ENCODE measurements at regions not wholly inside any gene's neighbourhood (a gene's known extent, or its start where the extent isn't known, plus 50 kb on each side); places are given as distances from the start of the nearest gene placed in this dataset.
"Not testable (repeated sequence)": the region's sequence is repeated elsewhere in the genome, so short reads cannot be mapped to it uniquely, and the experiment has no call there.

DNA sequence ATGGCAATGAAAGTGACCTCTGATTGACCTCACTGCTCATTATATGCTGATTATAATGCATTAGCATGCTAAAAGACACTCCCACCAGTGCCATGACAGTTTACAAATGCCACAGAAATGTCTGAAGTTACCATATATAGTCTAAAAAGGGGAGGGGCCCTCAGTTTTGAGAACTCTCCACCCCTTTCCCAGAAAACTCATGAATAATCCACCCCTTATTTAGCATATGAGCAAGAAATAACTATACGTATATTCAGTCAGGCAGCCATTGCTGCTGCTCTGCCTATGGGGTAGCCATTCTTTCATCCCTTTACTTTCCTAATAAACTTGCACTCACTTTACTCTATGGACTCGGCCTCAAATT lies 163.1 kb downstream of the ESM1 start:
- DNase-seq (ENCODE audit: low read depth), result no peak

DNA sequence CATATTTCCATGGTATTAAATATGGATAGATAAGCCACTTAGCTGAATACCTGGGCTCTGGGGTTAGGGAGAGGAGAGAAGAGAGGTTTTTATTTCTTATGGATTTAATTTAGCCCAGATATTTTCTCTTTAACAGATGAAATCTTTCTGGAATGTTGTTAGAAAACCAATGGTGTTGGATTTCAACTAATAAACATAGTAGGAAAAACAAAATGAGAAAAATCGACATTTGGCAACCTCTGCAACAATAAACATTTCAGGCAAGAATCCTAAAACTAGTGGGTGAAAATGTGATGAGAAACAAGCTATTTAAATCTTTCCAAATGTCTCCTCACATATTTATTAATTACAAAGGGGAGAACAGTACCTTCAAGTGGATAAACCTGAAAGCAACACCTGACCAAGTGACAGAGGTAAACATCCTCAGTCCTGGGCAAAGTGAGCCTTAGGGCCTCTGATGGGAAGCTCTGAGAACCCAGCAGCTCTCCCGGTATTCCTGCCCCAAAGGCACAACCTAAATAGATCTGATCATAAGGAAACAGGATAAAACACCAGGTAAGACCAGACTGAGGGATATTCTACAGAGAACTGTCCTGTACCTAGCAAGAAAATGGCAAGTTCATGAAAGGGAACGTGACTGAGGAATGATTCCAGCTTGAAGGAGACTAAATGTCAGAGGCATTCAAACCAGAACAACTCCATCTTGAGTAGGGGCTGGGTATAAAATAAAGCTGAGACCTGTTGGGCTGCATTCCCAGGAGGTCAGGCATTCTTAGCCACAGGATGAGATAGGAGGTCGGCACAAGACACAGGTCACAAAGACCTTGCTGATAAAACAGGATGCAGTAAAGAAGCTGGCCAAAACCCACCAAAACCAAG lies 163.7 kb downstream of the ESM1 start:
- DNase-seq (ENCODE audit: low read depth), result no peak

DNA sequence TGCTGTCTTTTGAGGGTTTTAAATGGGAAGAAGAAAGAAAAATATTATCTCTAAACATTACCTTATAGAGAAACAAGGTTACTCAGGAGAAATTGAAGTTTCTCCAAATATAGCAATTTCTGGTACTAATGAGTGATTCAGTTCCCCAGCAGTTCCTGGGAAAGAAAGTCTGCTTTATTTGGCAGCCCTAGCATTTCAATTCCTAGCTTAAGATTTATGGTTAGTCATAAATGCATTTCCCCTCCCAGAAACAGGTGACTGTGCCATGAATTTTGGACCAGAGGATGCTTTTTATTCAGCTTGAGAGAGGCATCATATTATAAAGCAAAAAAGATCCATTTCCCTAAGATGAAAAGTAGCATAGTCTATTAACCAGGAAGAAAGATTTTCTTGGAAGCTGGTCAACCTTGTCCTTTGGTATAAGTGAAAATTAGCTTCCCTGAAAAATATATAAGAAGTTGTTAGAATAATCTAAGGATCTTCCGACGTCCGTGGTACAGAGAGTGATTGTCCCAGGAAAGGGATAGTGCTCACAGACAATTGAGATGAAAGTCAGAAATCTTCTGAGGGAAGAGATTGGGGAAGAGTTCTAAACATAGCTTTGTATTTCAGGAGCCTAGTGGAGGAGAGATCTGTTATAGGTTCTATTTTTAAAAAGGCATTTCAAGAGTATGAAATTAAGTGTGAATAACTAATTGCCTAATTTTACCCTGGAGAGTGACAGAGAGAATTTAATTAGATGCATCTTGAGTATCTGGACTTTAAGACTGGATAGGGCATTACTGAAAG lies 164.9 kb downstream of the ESM1 start:
- peak; percentile 44 for DNase-seq (ENCODE audit: low read depth)

DNA sequence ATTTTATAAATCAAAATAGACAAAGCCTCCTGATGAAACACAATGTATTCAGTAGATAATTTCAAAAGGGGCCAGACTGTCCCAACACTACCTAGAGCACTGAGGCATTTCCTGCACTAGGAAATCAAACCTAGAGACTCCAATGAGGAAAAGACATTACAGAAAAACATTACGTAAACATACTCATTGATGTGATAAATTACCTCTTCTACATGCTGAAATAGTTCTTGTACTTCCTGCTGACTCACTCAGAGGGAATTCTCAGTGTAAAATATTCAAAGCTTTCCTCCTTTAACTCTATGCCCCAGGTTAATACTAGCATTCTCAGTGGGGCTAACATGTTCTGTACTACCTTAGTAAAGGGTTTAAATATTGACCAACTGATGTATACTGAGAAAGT lies 178.0 kb downstream of the ESM1 start:
- DNase-seq (ENCODE audit: low read depth), result peak; percentile 66

DNA sequence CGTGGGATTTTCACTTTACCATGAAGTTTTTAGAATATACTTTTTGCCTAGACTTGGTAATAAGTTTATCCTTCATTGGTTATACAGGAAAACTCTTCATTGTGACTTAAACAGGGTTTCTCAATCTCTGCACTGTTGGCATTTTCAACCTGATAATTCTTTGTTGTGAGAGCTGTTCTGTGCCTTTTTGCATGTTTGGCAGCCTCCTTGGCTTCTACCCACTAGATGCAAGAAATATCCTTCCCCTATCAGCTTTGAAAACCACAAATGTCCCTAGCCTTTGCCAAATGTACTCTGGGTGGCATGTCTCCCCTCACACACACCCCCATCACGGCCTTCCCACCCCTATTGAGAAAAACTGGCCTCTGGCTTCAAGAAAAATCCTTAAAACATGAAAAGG lies 180.9 kb downstream of the ESM1 start:
- DNase-seq (ENCODE audit: low read depth), result no peak

DNA sequence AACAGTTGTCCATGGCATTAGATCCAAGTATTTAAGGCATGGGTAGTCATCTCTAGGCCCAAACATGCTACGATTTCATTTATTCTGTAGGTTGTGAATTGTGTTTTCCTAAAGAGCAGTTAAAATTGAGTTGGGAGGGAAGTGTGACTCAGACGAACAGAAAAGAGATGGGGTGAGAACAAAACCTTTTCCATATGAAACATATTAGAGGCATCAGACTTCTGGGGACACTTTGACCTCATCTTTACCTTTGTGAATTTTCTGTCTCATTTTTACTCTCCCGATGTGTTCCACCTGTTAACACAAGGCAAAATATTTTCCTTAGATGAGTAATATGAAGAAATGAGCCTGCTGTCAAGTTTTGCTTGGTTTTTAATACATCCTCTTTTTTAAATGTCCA lies 181.3 kb downstream of the ESM1 start:
- no peak for DNase-seq (ENCODE audit: low read depth)

DNA sequence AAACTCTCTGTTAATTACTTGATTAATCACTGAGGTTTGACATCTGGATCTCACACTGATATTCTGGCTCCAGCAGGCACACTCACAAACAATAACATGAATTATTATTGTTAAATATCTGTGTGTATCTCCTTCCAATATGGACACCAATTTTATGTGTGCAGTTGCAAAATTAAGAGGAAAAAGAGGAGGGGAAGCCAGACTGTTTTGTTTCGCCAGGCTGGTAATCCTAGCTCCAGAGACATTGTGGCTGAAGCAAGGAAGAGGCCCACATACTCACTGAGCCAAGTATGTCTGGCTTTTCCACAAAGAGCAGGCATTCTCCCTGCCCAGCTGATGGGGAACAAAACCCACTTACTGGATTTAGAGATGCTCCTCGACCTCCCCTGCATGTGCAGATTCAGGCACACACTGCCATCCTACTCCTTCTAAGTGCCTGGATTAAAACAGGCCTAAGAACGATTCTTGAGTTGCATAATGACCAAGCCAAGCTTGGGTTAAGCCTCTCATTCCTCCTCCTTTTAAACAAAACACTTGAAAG lies 181.9 kb downstream of the ESM1 start:
- DNase-seq (ENCODE audit: low read depth), result no peak

DNA sequence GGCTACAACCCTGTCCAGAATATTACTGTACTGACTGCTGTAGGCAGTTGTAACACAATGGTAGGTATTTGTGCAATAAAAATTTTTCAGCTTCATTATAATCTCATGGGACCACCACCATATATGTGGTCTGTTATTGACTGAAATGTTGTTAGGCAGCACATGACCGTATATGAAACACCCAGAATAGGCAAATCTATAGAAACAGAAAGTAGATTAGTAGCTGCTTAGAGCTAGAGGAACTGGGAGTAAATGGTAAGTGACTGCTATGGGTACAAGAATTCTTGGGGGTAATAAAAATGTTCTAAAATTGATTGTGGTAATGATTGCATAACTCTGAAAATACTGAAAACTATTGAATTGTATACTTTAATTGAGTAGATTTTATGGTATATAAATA lies 185.7 kb downstream of the ESM1 start:
- DNase-seq (ENCODE audit: low read depth), result no peak

DNA sequence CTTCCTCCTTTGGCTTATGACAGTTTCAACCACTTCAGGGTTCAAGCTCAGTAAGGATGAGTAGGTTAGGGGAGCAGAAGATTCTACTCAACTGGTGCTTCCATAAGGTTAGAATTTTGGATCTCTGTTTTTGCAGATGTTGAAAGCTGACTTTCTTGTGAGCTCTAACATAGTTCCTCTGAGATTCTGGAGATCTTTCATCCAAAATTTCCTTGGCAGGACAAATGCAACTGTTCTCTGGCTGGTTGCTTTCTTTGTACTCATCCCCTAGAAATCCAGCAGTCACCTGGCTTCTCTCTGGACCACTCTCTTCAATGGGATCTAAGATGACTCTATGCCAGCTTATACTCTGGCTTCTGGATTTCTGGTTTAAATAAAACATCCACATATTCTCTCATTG lies 189.6 kb downstream of the ESM1 start:
- no peak for DNase-seq (ENCODE audit: low read depth)

DNA sequence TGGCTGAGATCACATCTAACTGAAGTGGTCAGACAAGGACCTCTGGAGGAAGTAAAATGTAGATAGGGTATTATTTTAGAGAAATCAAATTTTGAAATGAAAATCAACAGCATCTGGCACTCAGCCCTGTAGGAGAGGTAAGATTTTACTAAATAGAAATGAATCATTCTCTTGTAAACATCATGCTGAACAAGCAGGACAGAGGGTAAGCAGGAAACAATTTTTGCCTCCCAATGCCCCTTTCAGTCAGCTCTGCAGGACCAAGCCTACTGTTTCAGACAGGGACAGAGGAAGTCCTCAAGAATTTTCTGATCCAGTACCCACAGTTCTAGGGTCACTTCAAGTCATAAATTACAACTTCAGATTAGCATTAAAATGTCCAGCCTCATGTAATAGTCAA lies 190.1 kb downstream of the ESM1 start:
- DNase-seq (ENCODE audit: low read depth), result peak; percentile 26

DNA sequence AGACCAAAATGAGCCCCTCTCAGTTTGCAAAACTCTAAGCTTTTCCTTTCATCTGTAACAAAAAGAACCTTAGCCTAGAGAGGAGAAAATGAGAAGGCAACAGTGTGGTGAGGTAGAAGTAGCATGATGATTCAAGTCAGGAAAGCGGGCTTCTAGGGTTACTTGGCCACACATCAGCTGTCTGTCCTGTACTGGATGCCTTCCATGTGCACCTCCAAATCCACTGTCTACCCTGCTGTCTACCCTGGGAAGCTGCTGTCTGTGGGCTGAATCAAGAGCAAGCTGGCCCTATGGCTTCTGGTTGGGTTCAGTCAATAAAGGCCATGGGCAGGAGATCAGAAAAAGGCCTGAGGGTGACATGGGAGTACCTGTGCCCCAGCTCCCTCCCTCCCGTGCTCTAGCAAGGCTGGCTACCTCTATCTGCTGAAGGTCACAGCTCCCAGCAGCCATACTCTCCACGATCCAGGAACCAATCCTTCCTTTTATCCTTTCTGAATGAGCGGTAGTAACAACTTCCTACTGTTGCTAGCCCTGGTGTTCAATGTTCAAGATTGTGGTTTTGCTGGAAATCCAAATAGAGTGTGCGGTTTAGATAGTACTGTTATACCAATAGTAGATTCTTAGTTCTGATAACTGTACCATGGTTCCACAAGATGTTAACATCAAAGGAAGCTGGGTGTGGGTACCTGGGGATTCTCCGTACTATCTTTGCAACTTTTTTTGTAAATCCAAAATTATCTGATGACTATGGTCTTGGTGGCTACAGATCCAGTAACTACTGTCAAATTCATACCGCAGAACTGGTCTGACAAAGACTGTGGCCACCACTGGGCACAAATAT lies 191.0 kb downstream of the ESM1 start:
- no peak for DNase-seq (ENCODE audit: low read depth)

DNA sequence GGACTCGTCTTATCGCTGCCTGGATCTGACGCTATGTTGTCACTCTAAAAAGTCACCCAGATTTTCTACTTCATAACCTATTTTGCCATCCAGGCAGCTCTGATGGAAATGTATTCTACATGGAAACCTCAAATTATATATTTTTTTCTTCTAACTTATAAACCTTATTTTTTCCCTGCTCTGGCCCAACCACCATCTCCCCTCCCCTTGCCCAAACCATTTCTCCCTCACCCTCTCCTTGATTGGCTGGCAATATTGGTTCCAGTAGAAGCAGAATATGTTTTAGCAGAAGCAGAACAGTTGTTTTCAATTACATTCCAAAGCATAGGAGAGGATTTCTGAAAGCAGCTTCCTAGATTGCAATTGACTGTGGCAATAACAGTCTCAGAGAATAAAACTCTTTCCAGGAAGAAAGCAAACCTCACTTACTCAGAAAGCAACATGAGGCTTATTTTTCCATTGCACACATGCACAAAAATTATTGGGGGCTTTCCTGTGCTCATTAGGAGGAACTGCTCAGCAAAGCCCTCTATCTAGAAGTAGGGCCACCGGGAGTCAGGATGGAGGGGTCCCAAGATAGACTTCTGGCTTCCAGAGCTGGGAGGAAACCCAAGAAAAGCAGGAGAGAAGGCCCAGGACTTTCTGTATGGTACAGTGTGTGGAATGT lies 191.8 kb downstream of the ESM1 start:
- DNase-seq (ENCODE audit: low read depth), result no peak

DNA sequence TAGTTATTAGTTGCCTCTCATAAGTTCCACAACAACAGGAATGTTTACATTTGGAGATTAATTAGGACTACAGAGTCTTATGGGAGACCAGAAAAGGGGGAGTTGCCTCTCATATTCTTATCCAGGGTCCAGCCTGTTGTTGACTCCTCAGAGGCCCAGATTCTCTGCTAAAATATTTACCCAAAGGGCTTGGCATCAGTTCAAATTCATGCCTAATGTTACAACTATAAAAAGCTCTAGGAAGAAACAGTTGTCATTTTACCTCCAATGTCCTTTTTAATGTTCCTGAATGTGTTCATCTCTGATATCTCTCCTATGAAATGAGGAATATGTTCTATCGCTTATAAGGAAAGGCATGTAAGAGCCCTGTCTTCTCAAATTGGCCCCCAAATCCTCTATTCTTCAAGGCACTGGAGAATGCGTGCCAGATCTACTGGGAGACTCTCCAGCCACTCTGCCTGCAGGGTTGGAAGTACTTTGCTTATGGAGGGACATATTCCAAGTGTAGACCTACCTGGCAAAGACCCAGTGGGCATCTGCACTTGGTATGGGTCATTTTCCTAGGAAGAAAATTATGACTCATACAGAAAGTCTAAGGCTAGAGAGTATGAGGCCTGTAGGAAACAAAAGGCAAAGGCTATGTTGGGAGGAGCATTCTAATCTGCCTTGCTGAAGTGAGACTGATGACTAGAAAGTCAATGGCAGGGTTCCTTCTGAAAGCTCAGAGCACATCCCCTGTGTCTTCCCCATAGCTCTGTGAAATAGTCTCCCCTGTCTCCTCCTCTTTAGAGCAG lies 192.6 kb downstream of the ESM1 start:
- peak; percentile 24 for DNase-seq (ENCODE audit: low read depth)

DNA sequence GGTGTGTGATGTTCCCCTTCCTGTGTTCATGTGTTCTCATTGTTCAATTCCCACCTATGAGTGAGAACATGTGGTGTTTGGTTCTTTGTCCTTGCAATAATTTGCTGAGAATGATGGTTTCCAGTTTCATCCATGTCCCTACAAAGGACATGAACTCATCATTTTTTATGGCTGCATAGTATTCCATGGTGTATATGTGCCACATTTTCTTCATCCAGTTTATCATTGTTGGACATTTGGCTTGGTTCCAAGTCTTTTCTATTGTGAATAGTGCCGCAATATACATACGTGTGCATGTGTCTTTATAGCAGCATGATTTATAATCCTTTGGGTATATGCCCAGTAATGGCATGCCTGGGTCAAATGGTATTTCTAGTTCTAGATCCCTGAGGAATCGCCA lies 197.5 kb downstream of the ESM1 start:
- not testable (repeated sequence) for DNase-seq (ENCODE audit: low read depth)

DNA sequence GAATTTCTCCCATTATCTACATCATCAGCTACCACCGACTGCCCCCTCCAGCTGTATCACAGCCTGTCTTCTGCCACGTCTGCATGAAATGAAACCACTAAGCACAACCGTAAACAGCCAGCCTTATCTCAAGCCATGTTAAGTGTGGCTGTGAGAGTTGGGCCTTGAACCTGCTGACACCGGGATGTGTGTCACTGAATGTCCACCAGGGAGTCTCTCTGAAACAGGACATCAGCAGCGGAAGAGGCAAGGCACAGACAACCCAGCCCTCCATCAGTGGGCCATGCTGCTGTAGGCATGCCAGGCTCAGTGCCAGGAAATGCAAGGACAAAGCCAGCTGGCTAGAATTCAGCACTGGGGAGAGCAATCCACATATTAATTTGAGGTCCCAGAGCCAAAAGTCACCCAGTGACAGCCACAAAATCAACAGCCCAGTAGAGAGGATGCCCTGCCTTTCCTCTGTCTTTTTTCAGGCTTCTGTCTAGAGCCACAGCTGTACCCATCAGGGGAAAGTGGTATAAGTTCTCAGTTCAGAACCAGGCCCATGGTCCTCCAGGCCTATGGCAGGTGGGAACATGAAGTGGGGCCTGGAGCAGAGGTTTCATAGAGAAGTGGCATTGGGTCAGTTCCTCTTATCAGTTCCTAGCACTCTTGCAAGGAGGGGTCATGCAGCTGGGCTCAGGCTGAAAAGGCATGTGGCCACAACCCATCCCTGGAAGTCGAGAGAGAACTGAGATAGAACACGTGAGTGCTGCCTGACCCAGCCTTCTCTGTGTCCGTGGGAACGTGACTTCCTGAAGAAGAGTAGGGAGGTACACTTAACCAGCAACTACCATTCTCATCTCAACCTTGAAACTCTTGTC lies 199.4 kb downstream of the ESM1 start:
- no peak for DNase-seq (ENCODE audit: low read depth)

DNA sequence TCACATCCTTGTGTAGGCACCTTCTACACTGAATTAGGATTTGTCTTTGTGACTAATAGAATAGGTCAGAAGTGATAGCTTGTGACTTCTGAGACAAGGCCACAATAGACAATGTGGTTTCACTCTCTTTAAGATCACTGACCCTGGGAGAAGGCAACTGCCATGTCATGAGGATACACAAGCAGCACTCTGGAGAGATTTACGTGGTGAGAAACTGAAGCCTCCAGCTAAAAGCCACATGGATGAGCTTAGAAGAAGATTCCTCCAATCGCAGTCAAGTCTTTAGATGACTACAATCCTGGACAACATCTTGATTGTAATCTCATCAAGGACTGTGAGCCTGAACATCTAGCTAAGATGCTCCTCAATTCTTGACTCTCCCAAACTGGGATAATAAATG lies 206.6 kb downstream of the ESM1 start:
- no peak for DNase-seq (ENCODE audit: low read depth)

DNA sequence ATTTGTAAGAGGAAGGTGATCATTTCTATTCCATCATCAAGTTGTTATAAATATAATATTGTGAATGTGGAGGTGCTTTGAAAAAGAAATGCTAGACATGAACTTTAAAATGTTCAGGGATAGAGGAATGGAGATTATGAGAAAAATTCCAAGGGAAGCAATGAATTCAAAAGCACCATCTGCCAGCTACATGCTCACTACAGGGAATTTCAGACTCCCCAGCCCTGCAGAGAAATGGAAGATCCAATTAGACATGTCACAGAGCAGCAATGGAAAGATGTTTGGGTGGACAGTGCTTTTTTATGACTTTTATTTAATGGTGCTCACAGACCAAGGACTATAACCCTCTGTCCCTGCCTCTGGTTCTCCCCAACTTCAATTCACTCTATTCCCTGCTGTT lies 209.7 kb downstream of the ESM1 start:
- DNase-seq (ENCODE audit: low read depth), result no peak

DNA sequence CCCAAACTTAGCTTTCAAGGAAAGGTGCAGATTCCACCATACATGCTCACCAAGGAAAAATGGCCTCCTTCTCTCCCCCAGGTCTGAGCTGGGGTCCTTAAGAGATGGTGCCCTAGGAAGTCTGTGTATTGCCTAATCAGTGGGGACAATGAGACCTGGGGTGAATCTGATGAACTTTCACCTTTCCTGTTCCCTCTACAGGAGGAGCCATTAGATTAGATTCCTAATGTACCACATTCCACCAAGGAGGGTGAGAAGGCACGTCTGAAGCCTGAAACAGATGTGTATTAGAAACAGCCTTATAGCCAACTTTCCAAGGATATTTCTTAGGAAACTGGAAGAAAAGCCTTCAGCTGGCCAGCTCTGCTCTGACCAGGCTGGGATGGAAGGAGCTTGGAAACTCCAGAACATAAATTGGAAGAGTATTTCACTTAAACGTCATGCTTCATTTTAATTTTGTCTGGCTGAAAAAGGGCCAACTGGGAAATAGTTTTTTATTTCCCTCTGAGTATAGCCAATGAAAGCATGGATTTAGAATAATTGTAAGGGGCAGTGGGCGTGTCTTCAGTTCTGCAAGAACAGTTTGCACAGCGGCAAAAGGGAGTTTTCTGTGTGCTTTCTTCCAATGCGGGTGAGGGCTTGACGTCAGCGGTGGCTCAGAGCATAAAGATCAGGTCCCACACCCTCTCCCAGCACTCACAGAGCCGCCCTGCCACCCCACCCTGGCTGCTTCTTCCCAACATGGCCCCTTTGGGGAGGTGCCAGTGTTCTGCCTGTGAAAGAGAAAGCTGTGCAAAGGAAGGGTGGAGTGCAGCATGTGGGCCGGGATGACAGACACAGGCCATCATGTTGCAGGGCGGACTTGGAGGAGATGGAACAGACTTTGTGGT lies 210.9 kb downstream of the ESM1 start:
- peak; percentile 57 for DNase-seq (ENCODE audit: low read depth)

All from LHCN-M2 (cell line).